ENCODE measurements at regions not wholly inside any gene's neighbourhood (a gene's known extent, or its start where the extent isn't known, plus 50 kb on each side); places are given as distances from the start of the nearest gene placed in this dataset.

DNA sequence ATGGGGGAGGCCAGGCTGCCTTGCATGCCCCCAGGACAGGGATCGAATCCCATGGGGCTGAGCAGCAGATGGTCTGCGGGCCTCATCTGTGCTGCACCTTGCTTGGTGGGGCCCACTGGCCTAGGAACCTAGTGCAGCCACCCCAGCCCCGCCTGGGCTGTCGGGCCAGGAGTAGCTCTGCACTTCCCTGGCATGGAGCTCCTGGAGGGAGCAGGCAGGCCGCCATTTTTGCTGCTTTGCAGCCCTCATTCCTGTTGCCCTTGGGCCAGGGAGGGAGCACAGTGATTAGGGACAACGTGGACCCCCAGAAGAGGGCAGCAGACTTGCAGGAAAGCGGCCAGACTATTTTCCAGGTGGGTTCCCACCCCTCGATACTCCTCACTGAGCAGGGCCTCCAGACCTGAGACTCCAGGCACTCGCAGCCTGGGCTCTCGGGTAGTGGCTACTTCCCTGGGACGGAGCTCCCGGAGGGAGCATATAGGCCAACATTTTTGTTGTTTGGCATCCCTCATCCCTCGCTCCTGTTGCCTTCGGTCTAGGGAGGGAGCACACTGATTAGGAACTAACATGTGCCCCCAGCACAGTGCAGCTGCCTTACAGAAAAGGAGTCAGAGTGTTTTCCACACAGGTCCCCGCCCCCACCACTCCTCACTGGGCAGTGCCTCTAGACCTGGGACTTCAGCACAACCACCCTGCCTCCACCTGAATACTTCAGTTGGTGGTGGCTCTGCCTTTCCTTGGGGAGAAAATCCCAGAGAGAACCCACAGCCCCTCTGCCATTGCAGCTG is 99.5 kb downstream of the MAIP1 start:
- Histone ChIP-seq H3K27me3 (ENCODE audit: insufficient read depth, low read length) (peaks cover 5% of the 10 kb centered on the region; the same call in 1 of the 2 replicates), H3K4me2 (ENCODE audit: low read length) (no peak overlapping the region), H3K4me1 (ENCODE audit: insufficient read depth, low read length, severe bottlenecking) (no peaks in the 10 kb centered on the region), H2AFZ (ENCODE audit: low read length) (no peak overlapping the region), H4K20me1 (ENCODE audit: insufficient read depth, low read length) (no peaks in the 10 kb centered on the region), H3F3A (ENCODE audit: insufficient read depth, low read length) (no peaks in the 10 kb centered on the region), H3K9me2 (ENCODE audit: low read depth, low read length) (no peaks in the 10 kb centered on the region), H3K9ac (ENCODE audit: low read length) (no peak overlapping the region), H3K27ac (ENCODE audit: low read depth, low read length, poor library complexity, severe bottlenecking) (no peak overlapping the region), H3K4me3 (ENCODE audit: low read depth, low read length, poor library complexity, severe bottlenecking) (no peak overlapping the region), H3K79me2 (ENCODE audit: insufficient read depth, low read length) (no peaks in the 10 kb centered on the region), H3K9me3 (ENCODE audit: low read length) (no peaks in the 10 kb centered on the region), H3K36me3 (ENCODE audit: insufficient read depth, low read length) (no peaks in the 10 kb centered on the region)
- no peak for TF ChIP-seq EZH2 (IDR thresholded peaks at IDR 0.05; ENCODE audit: borderline replicate concordance, low read length)
- TF ChIP-seq, protein P1, sequence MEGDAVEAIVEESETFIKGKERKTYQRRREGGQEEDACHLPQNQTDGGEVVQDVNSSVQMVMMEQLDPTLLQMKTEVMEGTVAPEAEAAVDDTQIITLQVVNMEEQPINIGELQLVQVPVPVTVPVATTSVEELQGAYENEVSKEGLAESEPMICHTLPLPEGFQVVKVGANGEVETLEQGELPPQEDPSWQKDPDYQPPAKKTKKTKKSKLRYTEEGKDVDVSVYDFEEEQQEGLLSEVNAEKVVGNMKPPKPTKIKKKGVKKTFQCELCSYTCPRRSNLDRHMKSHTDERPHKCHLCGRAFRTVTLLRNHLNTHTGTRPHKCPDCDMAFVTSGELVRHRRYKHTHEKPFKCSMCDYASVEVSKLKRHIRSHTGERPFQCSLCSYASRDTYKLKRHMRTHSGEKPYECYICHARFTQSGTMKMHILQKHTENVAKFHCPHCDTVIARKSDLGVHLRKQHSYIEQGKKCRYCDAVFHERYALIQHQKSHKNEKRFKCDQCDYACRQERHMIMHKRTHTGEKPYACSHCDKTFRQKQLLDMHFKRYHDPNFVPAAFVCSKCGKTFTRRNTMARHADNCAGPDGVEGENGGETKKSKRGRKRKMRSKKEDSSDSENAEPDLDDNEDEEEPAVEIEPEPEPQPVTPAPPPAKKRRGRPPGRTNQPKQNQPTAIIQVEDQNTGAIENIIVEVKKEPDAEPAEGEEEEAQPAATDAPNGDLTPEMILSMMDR (IDR thresholded peaks at IDR 0.05; ENCODE audit: low read length), result 0 out of 2 replicates have a peak, but pooled peaks have one; percentile 13

DNA sequence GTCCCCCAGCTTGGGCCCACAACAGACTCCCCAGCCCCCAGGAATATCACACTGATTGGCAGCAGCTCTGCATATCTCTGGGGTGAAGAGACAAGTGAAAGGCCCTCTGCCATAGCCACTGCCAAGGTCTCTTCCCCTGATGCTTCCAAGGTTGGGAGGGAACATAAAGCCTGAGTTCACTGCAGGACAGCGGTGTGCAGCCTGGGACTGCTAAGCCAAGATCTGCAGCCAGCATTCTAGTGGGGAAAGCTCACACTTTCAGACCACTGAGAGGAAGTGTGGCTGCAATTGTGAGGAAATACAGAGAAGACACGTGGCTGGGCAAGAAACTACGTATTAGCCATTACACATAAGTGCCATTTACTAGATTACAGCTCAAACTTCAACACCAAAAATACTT is 100.7 kb downstream of the MAIP1 start:
- H3K4me1 ChIP-seq (ENCODE audit: insufficient read depth, low read length, severe bottlenecking), result no peaks in the 10 kb centered on the region
- H3K9me3 ChIP-seq (ENCODE audit: low read length), result no peaks in the 10 kb centered on the region
- no peaks in the 10 kb centered on the region for H3K36me3 ChIP-seq (ENCODE audit: insufficient read depth, low read length)
- TF ChIP-seq, protein P1 (IDR thresholded peaks at IDR 0.05; ENCODE audit: low read length), result no peak
- TF ChIP-seq EZH2 (IDR thresholded peaks at IDR 0.05; ENCODE audit: borderline replicate concordance, low read length), result no peak
- no peak overlapping the region for H3K9ac ChIP-seq (ENCODE audit: low read length)
- H4K20me1 ChIP-seq (ENCODE audit: insufficient read depth, low read length), result no peaks in the 10 kb centered on the region
- no peak overlapping the region for H3K4me3 ChIP-seq (ENCODE audit: low read depth, low read length, poor library complexity, severe bottlenecking)
- peaks cover 5% of the 10 kb centered on the region; the same call in 1 of the 2 replicates for H3K27me3 ChIP-seq (ENCODE audit: insufficient read depth, low read length)
- no peak overlapping the region for H3K4me2 ChIP-seq (ENCODE audit: low read length)
- no peak overlapping the region for H3K27ac ChIP-seq (ENCODE audit: low read depth, low read length, poor library complexity, severe bottlenecking)
- H3K79me2 ChIP-seq (ENCODE audit: insufficient read depth, low read length), result no peaks in the 10 kb centered on the region
- H3K9me2 ChIP-seq (ENCODE audit: low read depth, low read length), result no peaks in the 10 kb centered on the region
- H3F3A ChIP-seq (ENCODE audit: insufficient read depth, low read length), result no peaks in the 10 kb centered on the region
- H2AFZ ChIP-seq (ENCODE audit: low read length), result no peak overlapping the region

DNA sequence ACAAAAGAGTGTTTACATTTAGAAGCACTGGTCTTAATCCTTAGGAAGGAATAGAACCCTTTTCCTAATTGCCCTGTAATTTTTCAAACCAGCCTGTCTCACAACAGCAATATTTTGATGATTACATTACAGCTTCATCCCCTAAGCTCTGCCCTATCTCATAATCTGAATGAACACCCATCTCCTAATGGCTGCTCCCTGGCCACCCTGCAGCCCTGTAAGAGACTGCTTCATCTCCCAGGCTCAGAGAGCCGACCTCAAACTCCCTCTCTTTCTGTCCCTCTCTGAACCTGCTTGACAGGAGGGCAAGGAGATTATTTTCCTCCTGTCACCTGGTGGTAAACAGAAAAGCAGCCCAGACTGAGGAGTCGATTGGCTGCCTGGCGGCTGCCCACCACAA is 107.8 kb downstream of the MAIP1 start:
- Histone ChIP-seq H3K27ac (ENCODE audit: low read depth, low read length, poor library complexity, severe bottlenecking) (no peak overlapping the region), H3K4me1 (ENCODE audit: insufficient read depth, low read length, severe bottlenecking) (no peaks in the 10 kb centered on the region), H3K9ac (ENCODE audit: low read length) (no peak overlapping the region), H3K79me2 (ENCODE audit: insufficient read depth, low read length) (no peaks in the 10 kb centered on the region), H3K9me2 (ENCODE audit: low read depth, low read length) (no peaks in the 10 kb centered on the region), H3K27me3 (ENCODE audit: insufficient read depth, low read length) (no peaks in the 10 kb centered on the region), H3K4me3 (ENCODE audit: low read depth, low read length, poor library complexity, severe bottlenecking) (no peak overlapping the region), H2AFZ (ENCODE audit: low read length) (no peak overlapping the region), H3K4me2 (ENCODE audit: low read length) (no peak overlapping the region), H3K36me3 (ENCODE audit: insufficient read depth, low read length) (no peaks in the 10 kb centered on the region), H3K9me3 (ENCODE audit: low read length) (no peaks in the 10 kb centered on the region), H3F3A (ENCODE audit: insufficient read depth, low read length) (no peaks in the 10 kb centered on the region), H4K20me1 (ENCODE audit: insufficient read depth, low read length) (no peaks in the 10 kb centered on the region)
- TF ChIP-seq, protein P1 (IDR thresholded peaks at IDR 0.05; ENCODE audit: low read length), result no peak
- TF ChIP-seq EZH2 (IDR thresholded peaks at IDR 0.05; ENCODE audit: borderline replicate concordance, low read length), result no peak

Data from OCI-LY1 (cell line).